Suppressor macrophage (primary cell): ENCODE measurements at regions not wholly inside any gene's neighbourhood (a gene's known extent, or its start where the extent isn't known, plus 50 kb on each side); places are given as distances from the start of the nearest gene placed in this dataset.
"Not testable (repeated sequence)": the region's sequence is repeated elsewhere in the genome, so short reads cannot be mapped to it uniquely, and the experiment has no call there.

Source experiments
- DNase-seq, 4 experiments: peaks; one replicate each; pipeline ENCODE4 v3.0.0-alpha.2; 2020 to 2022

- no peak for DNase-seq
Measured at GRCh38 chr16:48978501-48978900, 303.1 kb downstream of the CBLN1 start.

- no peak for DNase-seq
Measured at GRCh38 chr16:48972236-48972635, 309.4 kb downstream of the CBLN1 start.

GRCh38 chr16:48971571-48972077 lies 310.0 kb downstream of the CBLN1 start:
- DNase-seq, result no peak

GRCh38 chr16:48970216-48970615 lies 311.4 kb downstream of the CBLN1 start:
- DNase-seq, result no peak

- DNase-seq, result no peak
Measured at GRCh38 chr16:48969611-48970010, 312.0 kb downstream of the CBLN1 start.

- DNase-seq, result no peak
Measured at GRCh38 chr16:48965386-48965785, 316.3 kb downstream of the CBLN1 start.

GRCh38 chr16:48963901-48964615 lies 317.6 kb downstream of the CBLN1 start:
- DNase-seq, result no peak

- DNase-seq, result no peak
Measured at GRCh38 chr16:48963306-48963705, 318.3 kb downstream of the CBLN1 start.

GRCh38 chr16:48961546-48961945 lies 320.1 kb downstream of the CBLN1 start:
- no peak for DNase-seq

GRCh38 chr16:48960830-48961229 lies 320.8 kb downstream of the CBLN1 start:
- no peak for DNase-seq

GRCh38 chr16:48959747-48960146 lies 321.9 kb downstream of the CBLN1 start:
- no peak for DNase-seq

- no peak for DNase-seq
Measured at GRCh38 chr16:48959204-48959603, 322.4 kb downstream of the CBLN1 start.

GRCh38 chr16:48958681-48959080 lies 323.0 kb downstream of the CBLN1 start:
- DNase-seq, result no peak

GRCh38 chr16:48956620-48957019 lies 325.0 kb downstream of the CBLN1 start:
- DNase-seq, result no peak

- no peak for DNase-seq
Measured at GRCh38 chr16:48955837-48956236, 325.8 kb downstream of the CBLN1 start.

GRCh38 chr16:48951621-48952125 lies 330.0 kb downstream of the CBLN1 start:
- DNase-seq, result not testable (repeated sequence)

GRCh38 chr16:48950184-48950583 lies 331.5 kb downstream of the CBLN1 start:
- no peak for DNase-seq

GRCh38 chr16:48949636-48950035 lies 332.0 kb downstream of the CBLN1 start:
- no peak for DNase-seq

GRCh38 chr16:48948911-48949310 lies 332.7 kb downstream of the CBLN1 start:
- no peak for DNase-seq

- DNase-seq, result no peak
Measured at GRCh38 chr16:48947371-48947713, 334.3 kb downstream of the CBLN1 start.

- no peak for DNase-seq
Measured at GRCh38 chr16:48946686-48947370, 334.8 kb downstream of the CBLN1 start.

GRCh38 chr16:48942996-48943395 lies 333.0 kb upstream of the N4BP1 start:
- no peak for DNase-seq

- no peak for DNase-seq
Measured at GRCh38 chr16:48936811-48937210, 326.8 kb upstream of the N4BP1 start.

GRCh38 chr16:48932216-48932855 lies 322.4 kb upstream of the N4BP1 start:
- no peak for DNase-seq
